KG1 (cell line): ENCODE measurements at regions not wholly inside any gene's neighbourhood (a gene's known extent, or its start where the extent isn't known, plus 50 kb on each side); places are given as distances from the start of the nearest gene placed in this dataset.

Experiments
- DNase-seq: peaks from one replicate; lab custom pipeline; 2025; lab: John Stamatoyannopoulos, UW

- DNase-seq = no peak
These were observed 55.7 kb upstream of the RUNX3 start for GRCh38 chr1:24985737-24986136.

DNA sequence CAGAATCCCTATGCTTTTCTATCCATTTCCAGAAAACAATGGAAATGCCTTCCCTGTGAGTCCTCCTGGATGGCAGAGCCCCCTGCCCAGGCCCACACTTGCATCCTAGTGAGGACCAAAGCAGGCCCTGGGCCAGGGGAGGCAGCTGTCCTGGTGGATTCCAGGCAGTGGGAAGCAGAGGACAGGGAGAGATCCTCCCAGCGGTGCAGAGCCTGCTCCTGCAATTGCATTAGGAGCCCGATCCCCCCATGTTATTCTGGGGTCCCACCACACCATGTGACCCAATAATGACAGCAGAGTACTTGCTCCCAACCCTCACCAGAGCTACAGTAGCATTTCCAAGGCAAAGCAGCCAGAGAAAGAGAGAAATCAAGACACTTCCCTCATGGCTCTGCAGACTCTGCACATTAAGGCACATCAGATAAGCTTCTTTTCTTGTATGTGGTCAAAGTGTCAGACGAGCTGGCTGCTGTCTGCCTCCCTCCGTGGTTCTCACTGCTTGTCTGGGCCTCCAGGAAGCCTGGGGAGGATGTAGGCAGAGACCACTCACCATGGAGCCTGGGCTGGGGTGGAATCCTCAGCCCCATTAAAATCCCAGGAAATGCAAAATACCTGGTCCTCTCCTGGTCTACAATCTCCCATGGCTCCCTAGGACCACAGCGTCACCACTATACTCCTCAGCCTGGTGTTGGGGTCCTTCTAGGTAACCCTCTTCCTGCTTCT is 54.9 kb upstream of the RUNX3 start:
- DNase-seq = no peak

DNA sequence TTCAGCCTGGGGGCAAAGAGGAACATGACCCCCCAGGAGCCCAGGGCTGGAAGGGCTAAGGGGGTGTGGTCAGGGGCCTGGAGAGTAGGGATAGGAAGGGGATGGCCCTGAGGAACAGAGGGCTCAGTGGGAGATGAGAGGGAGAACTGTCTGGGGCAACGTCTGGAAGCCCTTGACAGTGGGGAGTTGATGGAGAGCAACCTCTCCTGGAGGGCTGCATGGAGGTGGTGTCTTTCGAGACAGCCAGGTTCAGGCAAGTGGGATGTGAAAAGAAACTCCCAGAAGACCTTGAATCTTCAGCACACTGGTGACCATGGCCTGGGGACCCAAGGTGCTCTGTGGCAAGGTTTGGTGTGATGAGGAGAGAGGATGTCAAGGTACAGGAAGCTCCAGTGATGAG is 54.2 kb upstream of the RUNX3 start:
- no peak for DNase-seq

DNA sequence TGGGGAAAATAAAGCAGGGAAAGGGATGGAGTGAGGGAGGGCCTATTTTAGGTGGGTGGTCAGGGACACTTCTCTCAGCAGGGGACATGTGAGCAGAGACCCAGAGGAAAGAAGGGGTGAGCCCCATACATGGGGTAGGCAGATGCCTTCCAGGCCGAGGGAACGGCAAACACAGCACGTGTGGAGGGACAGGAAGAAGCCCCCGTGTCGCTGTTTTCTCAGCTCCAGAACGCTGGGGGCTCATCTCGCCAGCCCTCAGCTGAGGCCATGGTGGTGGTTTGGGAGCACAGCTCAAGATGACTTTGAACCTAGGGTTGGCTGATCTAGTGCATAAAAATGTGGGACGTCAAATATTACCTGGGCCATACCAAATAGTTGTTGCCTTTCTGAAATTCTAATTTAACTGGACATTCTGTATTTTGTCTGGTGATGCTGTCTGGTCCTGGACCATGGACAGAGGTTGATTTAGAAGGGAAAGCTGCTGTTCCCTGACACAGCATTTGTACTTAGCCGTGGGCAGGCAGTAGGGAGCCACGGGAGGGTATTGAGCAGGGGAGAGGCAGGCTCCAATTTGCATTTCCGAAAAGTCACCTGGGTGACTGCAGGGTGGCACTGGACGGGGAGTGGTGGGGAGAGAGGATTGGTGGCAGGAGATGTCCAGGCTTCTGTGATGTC is 53.1 kb upstream of the RUNX3 start:
- DNase-seq = no peak

DNA sequence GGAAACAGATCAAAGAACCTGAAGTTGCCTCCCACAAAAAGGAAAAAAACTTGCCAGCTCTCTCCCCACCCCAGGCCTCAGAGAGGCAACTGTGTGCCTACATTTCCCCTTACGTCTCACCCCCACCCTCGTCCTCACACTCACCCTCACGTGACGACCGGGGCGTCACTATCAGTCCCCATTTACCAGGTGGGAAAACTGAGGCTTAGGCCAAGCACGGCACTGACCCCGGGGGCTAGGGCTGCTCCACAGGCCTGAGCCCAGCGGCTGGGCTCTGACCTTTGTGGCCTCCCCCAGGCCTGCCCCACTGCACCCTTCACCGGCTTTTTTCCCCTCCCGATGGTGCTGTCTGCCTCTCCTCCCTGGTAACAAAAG is 51.5 kb upstream of the RUNX3 start:
- no peak for DNase-seq

- no peak for DNase-seq
These were observed 51.0 kb upstream of the RUNX3 start for GRCh38 chr1:24980836-24981630.
